ENCODE measurements at regions not wholly inside any gene's neighbourhood (a gene's known extent, or its start where the extent isn't known, plus 50 kb on each side); places are given as distances from the start of the nearest gene placed in this dataset.

DNA sequence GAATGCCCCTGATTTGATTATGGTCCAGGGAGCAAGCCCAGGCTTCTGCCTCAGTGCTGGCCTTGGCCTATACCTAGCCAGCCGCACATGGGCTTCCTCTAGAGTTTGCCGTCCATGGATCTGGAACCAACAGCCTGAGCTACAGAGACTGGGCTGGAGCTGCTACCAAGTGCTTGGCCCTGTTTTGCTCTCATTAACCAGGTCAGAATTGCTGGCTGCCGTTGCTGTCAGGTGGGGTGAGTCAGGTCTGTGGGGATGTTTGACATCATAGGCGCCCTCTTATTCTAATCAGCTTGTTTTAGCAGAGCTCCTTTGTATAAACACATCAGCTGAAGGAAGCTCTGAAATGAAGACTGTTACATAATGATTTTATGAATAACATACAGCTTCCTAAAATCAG is 83.1 kb upstream of the PHACTR2 start:
- peak; percentile 66 for DNase-seq (ENCODE audit: low spot score)

DNA sequence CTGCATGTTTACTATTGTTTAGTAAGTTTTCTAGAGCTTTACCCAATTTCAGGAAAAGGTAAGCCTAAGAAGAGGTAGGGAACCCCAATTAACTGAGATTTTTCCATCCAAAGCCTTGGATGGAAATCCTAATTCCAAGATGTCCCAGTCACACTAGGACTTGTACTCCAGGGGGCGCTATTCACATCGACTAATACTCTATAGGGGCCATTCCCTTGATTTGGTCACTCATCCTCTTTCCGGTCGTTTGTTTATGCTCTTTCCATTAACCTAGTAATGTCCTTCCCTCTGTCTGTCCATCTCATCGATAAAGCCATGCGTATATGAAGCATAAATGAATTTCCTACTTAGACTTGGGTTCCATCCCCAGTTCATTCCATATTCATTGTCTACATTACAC is 80.8 kb upstream of the FUCA2 start:
- DNase-seq (ENCODE audit: low spot score), result no peak

DNA sequence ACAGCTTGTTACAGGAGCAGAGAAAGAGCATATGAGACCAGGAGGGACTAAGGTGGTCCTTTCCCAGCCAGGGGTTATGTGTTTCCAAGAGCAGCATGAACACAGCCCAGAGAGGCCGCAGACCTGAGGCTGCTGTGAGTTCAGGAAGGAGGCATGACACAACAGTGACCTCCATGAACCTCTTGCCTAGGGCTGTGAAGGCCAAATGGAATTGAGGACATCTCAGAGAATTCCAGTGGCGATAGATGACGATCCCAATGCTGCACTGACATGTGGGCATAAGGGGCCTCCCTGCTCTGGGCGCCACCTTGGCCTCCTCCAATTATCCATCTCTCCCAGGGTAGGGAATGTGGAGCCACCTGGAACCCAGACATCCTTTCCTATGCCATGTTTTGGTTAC is 79.9 kb upstream of the FUCA2 start:
- DNase-seq (ENCODE audit: low spot score), result no peak

DNA sequence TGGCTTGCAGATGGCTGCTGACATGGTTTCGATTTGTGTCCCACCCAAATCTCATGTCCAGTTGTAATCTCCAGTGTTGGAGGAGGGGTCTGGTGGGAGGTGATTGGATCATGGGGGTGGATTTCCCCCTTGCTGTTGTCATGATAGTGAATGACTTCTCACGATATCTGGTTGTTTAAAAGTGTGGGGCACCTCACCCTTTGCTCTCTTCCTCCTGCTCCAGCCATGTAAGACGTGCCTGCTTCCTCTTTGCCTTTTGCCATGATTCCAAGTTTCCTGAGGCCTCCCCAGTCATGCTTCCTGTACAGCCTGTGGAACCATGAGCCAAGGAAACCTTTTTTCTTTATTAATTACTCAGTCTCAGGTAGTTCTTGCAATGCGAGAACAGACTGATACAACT is 77.6 kb upstream of the FUCA2 start:
- DNase-seq (ENCODE audit: low spot score), result no peak

DNA sequence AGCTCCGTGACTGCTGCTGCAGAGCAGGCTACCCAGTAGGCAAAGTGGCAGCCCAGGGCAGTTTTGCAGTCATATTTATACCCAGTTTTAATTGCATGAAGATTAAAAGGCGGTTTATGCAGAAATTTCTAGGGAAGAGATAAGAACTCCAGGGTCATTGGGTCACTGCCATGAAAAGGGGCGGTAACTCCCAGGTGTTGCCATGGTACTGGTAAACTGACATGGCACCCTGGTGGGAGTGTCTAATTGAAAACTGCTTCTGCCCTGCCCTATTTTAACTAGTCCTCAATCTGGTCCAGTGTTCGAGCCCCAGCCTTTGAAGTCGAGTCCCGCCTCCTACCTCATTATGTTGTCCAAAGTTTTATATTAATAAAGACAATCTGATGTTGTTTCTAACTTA is 75.0 kb upstream of the FUCA2 start:
- no peak for DNase-seq (ENCODE audit: low spot score)

DNA sequence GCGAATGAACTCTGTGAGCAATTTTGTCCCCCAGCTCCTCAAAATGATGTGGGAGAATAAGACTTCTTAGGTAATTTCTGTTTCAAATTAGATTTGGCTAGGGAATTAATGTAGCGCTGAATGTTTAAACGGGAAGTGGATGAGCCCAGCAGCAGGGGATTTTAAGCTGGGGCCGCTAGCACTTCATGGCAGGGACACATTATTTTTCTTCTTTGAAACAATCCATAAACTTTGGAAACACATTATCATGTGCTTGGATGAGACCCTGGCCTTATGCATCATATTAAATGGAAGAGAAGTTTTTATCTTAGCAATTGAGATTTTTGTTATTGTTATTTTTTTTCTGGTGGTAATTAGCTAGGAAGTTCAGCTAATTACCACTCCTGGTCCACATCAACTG is 74.2 kb upstream of the FUCA2 start:
- DNase-seq (ENCODE audit: low spot score), result no peak

DNA sequence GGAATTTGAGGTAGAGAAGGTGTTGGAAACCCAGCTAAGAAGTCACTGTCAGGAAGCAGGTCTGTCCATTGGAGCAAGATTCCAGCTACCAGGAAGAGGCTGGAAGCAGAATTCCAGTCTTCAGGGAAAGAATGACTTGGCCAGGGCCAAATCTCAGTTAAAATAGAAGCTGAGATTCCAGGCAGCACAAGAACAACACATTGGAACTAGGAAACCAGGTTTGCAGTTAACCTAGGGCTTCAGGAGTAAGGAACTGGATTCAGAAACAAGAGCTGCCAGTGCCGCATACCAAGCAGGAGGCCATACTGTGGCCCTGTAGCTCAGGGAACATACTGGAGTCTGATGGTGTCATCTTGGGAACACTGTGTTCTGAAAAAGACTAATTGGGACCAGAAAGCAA is 73.7 kb upstream of the FUCA2 start:
- DNase-seq (ENCODE audit: low spot score), result no peak

DNA sequence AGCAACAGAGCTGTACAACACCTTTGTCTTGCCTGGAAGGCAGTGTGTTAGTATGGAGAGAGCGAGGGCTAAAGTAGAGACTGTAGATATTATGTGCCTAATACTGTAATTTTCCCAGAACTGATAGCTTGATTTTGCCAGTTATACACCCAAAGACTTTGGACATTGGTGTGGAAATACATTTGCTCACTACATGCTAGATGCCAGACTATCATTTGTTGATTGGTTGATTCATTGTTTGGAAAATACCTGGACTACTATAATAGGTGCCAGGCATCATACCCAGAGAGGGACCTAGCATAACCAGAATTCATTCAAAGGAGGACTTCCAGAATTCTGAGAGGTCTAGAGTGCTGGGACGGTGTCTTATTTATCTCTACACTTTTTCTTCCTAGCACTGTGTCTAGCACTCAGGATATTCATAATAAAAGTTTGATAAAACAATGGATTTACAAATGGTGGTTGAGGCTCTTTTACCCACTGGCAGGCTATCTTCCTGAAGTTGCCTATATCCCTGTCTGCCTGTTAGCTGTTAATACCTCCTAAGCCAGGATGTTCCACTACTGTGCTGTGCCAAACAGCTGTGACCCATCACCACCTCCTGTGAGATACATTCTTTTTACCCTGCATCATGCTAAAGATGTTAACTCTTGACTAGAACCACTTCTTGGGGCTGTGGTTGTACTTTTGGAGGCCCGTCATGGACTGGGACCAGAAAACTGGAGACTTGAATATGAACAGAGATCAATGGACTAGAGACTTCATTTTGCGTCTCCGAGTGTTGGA is 72.2 kb upstream of the FUCA2 start:
- no peak for DNase-seq (ENCODE audit: low spot score)

DNA sequence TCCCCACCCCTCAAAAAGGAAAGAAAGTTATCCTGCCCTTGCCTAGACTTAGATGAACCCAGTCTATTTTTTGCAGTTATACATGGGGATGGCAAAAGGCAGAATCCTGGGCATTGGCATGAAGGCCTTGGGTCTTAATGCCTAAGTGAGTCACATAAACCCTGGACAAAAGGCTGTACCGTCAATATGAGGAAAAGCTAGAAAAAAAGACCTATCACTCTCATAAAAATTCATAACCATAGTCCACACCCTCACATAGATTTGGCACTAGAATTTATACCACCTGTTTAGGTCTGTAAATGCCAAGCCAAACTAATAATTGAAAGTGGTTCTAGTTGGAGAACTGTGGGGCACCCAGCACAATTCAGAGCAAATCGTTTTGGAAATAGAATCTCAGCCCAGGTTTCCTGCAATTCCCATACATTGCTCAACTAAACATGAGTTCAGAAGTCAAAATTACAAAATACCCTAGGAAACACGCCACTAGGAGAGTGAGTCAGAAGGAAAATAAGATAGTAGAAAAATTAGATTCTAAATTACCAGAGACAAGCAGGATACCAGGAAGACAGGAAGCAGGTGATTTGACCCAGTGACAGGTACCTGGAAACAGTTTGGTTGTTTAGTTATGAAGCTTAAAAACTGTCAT is 70.4 kb upstream of the FUCA2 start:
- DNase-seq (ENCODE audit: low spot score), result no peak

DNA sequence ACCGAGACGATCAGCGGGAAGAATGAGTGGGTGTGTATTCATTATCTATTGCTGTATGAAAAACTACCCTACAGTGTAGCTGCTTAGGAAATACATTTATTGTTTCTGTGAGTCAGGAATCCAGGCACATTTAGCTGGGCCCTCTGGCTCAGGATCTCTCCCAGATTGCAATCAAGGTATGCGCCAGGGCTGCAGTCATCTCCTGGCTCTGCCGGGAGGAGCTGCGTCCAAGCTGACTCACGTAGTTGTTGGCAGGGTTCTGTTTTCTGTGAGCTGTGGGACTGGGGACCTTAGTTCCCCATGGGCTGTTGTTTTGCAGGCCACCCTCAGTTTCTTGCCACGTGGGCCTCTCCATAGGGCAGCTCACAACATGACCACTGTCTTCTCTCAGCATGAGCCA is 68.2 kb upstream of the FUCA2 start:
- DNase-seq (ENCODE audit: low spot score), result no peak

DNA sequence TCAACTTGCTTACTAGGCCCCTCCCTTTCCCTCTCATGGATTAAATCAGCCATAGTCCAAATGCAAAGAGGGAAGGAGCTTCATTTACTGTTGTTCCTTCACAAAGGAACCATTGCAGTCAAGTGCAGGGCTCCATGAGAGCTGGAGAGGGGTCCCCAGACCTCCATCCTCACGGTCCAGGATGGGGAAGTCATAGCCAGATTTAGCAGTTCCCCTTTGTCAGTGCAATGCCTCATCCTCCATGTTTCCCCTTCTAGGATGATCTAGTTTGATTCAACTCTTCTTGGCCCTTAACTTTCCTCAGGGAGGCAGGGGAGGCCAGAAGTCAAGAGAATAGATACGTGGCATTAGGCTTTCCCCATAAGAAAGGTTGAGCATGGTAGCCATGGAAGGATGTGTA is 66.5 kb upstream of the FUCA2 start:
- DNase-seq (ENCODE audit: low spot score), result no peak

DNA sequence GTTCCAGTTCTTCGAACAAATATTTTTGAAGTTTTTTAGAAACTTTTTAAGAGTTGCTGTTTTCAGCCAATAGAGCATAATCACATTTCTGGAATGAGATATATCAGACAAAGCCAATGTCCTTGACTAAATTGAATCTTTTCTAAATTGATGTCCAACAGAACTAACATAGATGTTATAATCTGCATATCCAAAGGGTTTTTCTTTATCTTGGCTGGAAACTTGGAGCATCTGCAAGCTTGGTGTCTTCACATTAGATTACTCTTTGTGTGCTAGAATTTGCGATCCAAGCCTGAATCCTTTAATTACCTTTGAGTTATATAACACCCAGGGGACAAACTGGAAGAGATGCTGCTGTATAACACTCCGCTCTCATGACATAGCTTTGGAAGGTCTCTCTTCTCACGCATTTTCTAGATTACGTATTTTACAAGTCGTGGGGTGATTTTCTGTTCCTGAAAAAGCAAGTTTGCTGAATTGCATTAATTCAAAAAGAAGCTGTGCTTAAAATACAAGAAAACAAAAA is 64.4 kb upstream of the FUCA2 start:
- DNase-seq (ENCODE audit: low spot score), result no peak

DNA sequence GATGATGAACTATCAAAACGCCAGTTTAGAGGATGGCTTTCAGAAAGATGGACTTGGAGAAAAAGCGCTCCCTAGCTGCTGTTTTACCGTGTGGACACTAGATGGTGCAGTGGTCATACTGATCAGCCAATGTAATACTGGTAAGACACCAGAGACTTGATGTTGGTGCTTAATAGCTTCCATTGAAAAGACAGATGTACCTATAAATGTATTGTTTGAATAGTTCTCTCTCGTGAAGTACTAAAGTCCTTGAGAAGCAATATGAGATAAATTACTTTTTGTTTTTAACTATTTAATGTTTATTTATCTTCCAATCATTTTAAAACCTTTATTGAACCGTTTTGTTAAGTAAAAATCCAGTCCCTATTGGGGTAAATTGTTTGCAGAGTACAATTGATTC is 63.9 kb upstream of the FUCA2 start:
- peak; percentile 74 for DNase-seq (ENCODE audit: low spot score)

DNA sequence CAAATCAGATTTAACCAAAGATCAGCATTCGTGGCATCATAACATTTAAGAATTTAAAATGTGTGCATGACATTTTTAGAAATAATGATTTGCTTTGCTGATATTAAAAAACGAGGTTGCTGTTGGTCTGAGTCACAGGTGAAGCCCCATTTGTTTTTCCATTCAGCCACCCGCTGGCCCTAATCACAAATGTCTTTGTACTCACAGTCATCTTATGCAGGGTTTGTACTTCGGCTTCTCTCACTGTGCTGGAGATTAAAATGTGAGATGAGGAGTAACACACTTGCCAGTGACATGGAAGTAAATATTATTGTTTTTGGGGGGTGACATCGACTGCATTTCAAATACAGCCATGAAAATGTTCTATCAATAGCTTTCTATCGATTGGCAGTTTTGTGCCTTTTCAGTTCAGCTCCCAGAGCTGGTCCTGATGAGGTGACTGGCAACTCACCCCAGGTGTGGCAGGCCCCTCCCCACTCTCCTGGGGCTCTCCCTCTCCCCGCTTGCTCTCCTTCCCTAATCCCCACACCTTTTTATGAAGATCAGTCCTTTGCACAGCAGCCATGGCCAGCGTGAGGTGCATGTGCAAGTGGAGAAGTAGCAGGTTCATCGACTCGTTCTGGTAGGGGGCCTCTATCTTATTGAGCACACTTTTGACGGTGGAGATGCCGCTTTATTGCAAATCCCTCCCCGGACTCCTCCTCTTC is 58.8 kb upstream of the FUCA2 start:
- DNase-seq (ENCODE audit: low spot score), result no peak

DNA sequence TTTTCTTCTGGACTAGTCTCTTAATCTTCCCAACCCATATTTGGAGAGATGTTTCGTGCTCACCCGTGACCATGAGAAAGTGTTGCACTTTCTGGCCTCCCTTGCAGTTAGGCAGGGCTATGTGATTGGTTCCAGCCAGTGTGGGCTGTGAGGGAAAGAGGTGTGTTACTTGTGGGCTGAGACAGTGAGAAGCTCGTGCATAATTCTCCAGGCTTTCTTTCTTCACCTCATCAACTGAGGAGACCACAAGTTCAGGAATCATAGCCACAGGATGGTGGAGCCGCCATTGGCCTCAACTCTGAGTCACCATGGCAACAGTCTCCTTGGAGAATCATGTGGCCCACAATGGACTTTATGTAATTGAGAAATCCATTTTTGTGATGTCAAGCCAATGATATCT is 57.5 kb upstream of the FUCA2 start:
- peak; percentile 18 for DNase-seq (ENCODE audit: low spot score)

DNA sequence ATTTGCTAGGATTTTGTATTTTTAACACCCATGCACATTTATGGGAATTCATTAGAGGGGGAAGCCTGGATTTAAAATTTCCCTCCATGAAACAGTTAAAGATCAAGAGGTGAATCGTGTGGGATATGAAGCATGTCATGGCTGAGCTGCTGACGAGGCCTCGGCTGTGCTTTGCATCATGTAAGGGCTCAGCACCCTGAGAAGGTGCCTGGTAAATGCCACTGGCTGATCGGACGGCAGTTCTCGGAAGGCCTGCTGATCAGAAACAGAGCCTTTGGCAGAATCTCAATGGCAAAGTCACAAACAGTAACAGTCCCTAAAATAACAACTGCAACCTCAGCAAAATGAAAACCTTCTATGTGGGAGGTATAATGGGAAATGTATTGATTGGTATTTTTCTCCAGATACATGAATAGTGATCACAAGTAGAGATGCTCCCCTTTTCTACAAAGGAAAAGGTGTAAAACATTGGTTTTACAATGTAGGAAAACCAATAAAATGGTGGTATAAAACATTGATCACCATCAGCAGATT is 53.0 kb upstream of the FUCA2 start:
- no peak for DNase-seq (ENCODE audit: low spot score)

DNA sequence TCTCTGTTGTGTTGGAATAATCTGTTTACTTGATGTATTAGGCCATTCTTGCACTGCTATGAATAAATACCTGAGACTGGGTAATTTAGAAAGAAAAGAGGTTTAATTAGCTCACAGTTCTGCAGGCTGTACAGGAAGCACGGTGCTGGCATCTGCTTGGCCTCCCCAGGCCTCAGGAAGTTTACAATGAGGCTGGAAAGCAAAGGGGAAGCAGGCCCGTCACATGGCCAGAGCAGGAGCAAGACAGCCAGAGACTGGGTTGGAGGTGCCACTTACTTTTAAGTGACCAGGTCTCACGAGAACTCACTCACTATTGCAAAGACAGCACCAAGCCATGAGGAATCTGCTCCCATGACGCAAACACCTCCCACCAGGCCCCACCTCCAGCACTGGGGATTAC is 50.6 kb upstream of the FUCA2 start:
- DNase-seq (ENCODE audit: low spot score), result no peak

Measured in kidney tubule cell (primary cell).